ENCODE measurements at regions not wholly inside any gene's neighbourhood (a gene's known extent, or its start where the extent isn't known, plus 50 kb on each side); places are given as distances from the start of the nearest gene placed in this dataset.

- TF ChIP-seq, protein P1, sequence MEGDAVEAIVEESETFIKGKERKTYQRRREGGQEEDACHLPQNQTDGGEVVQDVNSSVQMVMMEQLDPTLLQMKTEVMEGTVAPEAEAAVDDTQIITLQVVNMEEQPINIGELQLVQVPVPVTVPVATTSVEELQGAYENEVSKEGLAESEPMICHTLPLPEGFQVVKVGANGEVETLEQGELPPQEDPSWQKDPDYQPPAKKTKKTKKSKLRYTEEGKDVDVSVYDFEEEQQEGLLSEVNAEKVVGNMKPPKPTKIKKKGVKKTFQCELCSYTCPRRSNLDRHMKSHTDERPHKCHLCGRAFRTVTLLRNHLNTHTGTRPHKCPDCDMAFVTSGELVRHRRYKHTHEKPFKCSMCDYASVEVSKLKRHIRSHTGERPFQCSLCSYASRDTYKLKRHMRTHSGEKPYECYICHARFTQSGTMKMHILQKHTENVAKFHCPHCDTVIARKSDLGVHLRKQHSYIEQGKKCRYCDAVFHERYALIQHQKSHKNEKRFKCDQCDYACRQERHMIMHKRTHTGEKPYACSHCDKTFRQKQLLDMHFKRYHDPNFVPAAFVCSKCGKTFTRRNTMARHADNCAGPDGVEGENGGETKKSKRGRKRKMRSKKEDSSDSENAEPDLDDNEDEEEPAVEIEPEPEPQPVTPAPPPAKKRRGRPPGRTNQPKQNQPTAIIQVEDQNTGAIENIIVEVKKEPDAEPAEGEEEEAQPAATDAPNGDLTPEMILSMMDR (IDR thresholded peaks at IDR 0.05): no peak
- no peak for TF ChIP-seq POLR2A (IDR thresholded peaks at IDR 0.05)
Measured at GRCh38 chr13:47046706-47047105, 149.9 kb upstream of the HTR2A start.
